Activated CD4-positive, alpha-beta memory T cell treated with anti-CD3 and anti-CD28 coated beads, Interleukin-2, amount 10 ng/mL, durations not matched to agents 7 days and 5 days (primary cell): ENCODE measurements at regions not wholly inside any gene's neighbourhood (a gene's known extent, or its start where the extent isn't known, plus 50 kb on each side); places are given as distances from the start of the nearest gene placed in this dataset.

Experiments
- CTCF ChIA-PET: fragments of 350-600 bp; sonication (Branson Sonifier 250); formaldehyde crosslinking; loops from one replicate; lab custom pipeline; 2021; ENCODE audit warnings: antibody characterized with exemption, inconsistent platforms; lab: Charles Lee
- POLR2A ChIA-PET: fragments of 350-600 bp; sonication (Branson Sonifier 250); formaldehyde crosslinking; loops from one replicate; lab custom pipeline; 2021; ENCODE audit warnings: antibody characterized with exemption; lab: Charles Lee
- DNase-seq: peaks from one replicate; pipeline ENCODE4 v3.0.0-alpha.2; 2020
- H3K27ac Mint-ChIP-seq: one replicate; pipeline ENCODE4 v1.8.0; 2021; ENCODE audit warnings: mild to moderate bottlenecking, mixed read lengths
- H3K27me3 Mint-ChIP-seq: one replicate; pipeline ENCODE4 v1.8.0; 2021; ENCODE audit warnings: mixed read lengths
- H3K36me3 Mint-ChIP-seq: one replicate; pipeline ENCODE4 v1.8.0; 2021; ENCODE audit warnings: low read depth, mixed read lengths
- H3K4me1 Mint-ChIP-seq: one replicate; pipeline ENCODE4 v1.8.0; 2021; ENCODE audit warnings: mixed read lengths
- H3K4me3 Mint-ChIP-seq: one replicate; pipeline ENCODE4 v1.8.0; 2021; ENCODE audit warnings: mild to moderate bottlenecking, mixed read lengths
- H3K9me3 Mint-ChIP-seq: one replicate; pipeline ENCODE4 v1.8.0; 2021; ENCODE audit warnings: mixed read lengths

- CTCF ChIA-PET = no interaction called here
- Mint-ChIP-seq H3K9me3 (no peaks in the 10 kb centered on the region), H3K4me3 (no peak overlapping the region), H3K36me3 (no peaks in the 10 kb centered on the region), H3K4me1 (no peaks in the 10 kb centered on the region), H3K27me3 (no peaks in the 10 kb centered on the region), H3K27ac (no peak overlapping the region)
- POLR2A ChIA-PET = no interaction called here
- DNase-seq = no peak
Observed at GRCh38 chr2:160884056-160884455, 276.2 kb upstream of the TANK start.

DNA sequence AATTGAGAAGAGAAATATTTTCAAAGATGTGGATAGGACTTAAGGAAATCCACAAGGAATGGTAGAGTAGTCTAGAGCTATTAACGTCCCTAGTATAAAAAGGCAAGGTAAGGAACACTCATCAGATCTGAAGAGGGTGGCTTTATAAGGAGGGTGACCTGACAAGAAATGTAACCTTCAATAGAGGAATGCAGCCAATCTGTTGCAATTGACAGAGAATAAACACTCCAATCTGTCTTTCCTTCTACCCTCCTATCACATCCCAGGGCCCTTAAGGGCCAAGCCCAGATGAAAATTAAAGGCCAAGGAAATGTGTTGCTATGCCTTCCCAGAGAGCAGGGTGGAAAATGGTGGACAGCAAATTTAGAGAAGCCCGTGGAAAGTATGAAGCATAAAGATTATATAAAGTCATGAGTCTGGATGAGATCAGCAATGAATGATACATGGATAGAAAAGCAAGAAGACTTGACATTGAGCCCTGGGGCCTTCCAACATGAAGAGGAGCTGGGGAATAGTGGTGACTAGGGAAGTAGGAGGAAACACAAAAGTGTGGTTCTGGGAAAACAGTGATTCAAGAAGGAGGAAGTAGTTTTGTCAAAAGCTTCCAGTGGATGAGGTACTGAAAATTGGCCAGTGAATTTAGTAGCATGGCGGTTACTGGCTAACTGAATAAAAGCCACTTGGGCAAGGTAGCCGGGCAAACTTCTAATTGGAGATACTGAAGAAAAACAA, 270.6 kb upstream of the TANK start:
- H3K36me3 Mint-ChIP-seq = no peaks in the 10 kb centered on the region
- POLR2A ChIA-PET = no interaction called here
- no peaks in the 10 kb centered on the region for H3K4me1 Mint-ChIP-seq
- CTCF ChIA-PET = no interaction called here
- no peaks in the 10 kb centered on the region for H3K9me3 Mint-ChIP-seq
- H3K27ac Mint-ChIP-seq = no peak overlapping the region
- DNase-seq = no peak
- H3K4me3 Mint-ChIP-seq = no peak overlapping the region
- H3K27me3 Mint-ChIP-seq = no peaks in the 10 kb centered on the region

DNA sequence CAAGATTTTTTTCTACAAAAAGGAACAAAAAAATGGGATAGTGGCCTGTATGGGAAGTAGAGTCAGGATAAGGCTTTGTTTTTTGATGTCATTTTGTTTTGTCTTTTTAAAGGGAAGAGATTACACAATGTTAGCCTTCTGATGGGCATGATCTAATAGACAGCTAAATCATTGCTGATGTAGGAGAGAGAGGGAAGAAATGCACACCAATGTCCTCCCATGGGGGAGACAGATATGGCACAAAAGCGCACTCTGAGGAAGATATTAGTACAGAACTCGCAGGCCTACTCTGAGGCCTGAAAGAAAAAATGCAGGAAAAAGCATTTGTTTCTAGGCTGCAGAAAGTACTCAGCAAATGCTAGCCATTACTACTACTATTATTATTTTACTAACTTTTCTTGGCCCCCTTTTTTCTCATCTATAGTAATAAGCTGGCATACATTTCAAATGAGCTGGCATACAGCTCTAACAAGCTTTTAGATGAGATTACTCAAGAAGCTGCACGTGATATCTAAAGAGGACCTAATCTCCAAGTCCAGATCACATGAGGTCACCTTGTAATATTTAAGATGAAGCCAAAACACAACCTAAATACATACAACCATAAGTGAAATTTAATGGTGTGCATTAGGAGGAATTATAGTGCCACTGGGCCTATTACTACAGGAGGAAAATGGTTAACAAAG, 269.4 kb upstream of the TANK start:
- Mint-ChIP-seq H3K27me3 (no peaks in the 10 kb centered on the region), H3K4me1 (no peaks in the 10 kb centered on the region), H3K27ac (no peak overlapping the region), H3K36me3 (no peaks in the 10 kb centered on the region), H3K9me3 (no peaks in the 10 kb centered on the region), H3K4me3 (no peak overlapping the region)
- POLR2A ChIA-PET = no interaction called here
- CTCF ChIA-PET = no interaction called here
- DNase-seq = no peak

DNA sequence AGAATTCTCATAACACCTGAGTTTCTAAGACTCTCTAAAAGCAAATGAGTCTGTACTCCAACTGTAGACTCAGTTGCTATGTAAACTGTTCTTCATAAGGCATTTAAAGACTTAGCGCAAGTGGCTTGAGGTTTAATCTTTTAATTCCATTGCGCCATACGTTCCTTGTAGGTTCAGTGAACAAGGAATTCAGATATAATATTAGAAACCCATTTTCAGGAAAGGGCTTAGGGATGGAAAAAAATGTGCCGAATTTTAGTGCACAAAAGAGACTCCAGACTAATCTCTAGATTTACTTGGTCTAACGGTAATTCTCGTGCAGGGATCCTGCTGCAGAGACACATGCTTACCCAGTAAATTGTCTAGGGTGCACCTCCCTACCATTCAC, 268.9 kb upstream of the TANK start:
- ChIA-PET CTCF (no interaction called here), POLR2A (no interaction called here)
- Mint-ChIP-seq H3K9me3 (no peaks in the 10 kb centered on the region), H3K4me1 (no peaks in the 10 kb centered on the region), H3K36me3 (no peaks in the 10 kb centered on the region), H3K27ac (no peak overlapping the region), H3K4me3 (no peak overlapping the region), H3K27me3 (no peaks in the 10 kb centered on the region)
- DNase-seq = no peak

DNA sequence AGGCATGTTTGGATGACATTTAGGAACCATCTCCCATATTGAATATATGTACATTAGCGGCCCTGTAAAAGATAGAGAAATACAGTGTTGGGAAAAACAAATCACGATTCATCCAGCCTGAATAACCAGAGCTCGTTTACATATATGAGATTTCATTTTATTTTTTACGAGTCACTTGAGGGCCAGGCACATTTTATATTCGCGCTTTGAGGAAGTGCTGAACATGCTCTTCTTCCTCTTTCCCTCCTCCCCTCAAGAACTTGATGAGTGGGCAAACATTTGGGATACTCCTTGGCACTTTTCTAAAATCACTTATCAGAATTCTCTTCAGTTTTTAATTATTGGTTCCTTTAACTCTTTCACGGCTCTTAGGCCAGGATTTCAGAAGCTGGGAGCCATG, 268.0 kb upstream of the TANK start:
- ChIA-PET POLR2A (no interaction called here), CTCF (no interaction called here)
- H3K27ac Mint-ChIP-seq = no peak overlapping the region
- no peak for DNase-seq
- no peak overlapping the region for H3K4me3 Mint-ChIP-seq
- H3K36me3 Mint-ChIP-seq = no peaks in the 10 kb centered on the region
- no peaks in the 10 kb centered on the region for H3K9me3 Mint-ChIP-seq
- no peaks in the 10 kb centered on the region for H3K27me3 Mint-ChIP-seq
- no peaks in the 10 kb centered on the region for H3K4me1 Mint-ChIP-seq

DNA sequence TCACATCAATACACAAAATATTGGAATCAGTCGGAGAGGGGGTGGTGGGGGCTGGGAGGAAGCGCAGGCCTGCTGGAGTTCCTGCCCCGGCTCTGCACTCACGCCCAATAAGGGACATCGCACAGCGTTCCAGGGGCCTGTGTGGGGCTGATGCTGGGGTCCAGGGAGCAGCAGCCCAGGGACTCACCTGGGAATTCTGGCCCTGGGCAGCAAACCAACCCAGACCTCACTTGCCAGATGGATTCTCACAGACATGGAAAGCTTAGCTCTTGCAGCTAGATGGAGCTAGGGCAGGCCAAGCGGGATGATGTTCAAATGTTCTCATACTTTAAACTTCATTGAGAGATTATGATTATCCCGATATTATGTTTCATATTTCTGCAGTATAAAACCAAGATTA, 266.6 kb upstream of the TANK start:
- Mint-ChIP-seq H3K36me3 (no peaks in the 10 kb centered on the region), H3K4me3 (no peak overlapping the region), H3K27me3 (peaks cover 1% of the 10 kb centered on the region), H3K4me1 (no peaks in the 10 kb centered on the region), H3K9me3 (no peaks in the 10 kb centered on the region), H3K27ac (no peak overlapping the region)
- CTCF ChIA-PET = no interaction called here
- POLR2A ChIA-PET = no interaction called here
- DNase-seq = no peak

- no peak for DNase-seq
- Mint-ChIP-seq H3K4me1 (no peaks in the 10 kb centered on the region), H3K9me3 (no peaks in the 10 kb centered on the region), H3K27ac (no peak overlapping the region), H3K36me3 (no peaks in the 10 kb centered on the region), H3K27me3 (peaks cover 1% of the 10 kb centered on the region), H3K4me3 (no peak overlapping the region)
- ChIA-PET POLR2A (no interaction called here), CTCF (no interaction called here)
Observed at GRCh38 chr2:160898581-160899307, 261.5 kb upstream of the TANK start.

DNA sequence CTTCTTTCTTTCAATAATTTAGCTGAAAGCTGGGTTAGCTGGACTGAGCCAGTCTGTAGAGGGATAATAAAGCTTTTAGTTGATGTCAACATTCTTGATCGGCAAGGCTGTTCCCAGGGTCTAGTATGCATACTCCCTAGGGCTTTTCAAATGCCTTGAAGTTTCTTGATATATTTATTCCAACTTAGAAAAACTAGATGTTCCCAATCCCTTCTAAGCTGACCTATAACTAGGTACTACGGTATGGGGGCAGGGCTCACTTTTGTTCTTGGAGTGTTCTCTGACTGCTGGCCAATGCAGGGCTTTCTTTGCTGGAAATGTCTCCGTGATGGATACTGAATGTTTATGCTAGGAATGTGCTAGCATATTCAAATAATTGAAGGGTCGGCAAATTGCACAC, 258.6 kb upstream of the TANK start:
- no peak for DNase-seq
- CTCF ChIA-PET = interaction anchor here (1.4 kb wide), 1 partner anchor 18 kb away, joined by 3 read pairs; no protein-coding TSS in a partner anchor
- POLR2A ChIA-PET = no interaction called here
- Mint-ChIP-seq H3K4me1 (no peaks in the 10 kb centered on the region), H3K27ac (no peak overlapping the region), H3K4me3 (no peak overlapping the region), H3K27me3 (peaks cover 1% of the 10 kb centered on the region), H3K36me3 (no peaks in the 10 kb centered on the region), H3K9me3 (no peaks in the 10 kb centered on the region)

- no peaks in the 10 kb centered on the region for H3K36me3 Mint-ChIP-seq
- ChIA-PET CTCF (no interaction called here), POLR2A (no interaction called here)
- H3K4me3 Mint-ChIP-seq = no peak overlapping the region
- peaks cover 4% of the 10 kb centered on the region for H3K27me3 Mint-ChIP-seq
- H3K9me3 Mint-ChIP-seq = no peaks in the 10 kb centered on the region
- no peak overlapping the region for H3K27ac Mint-ChIP-seq
- DNase-seq = no peak
- H3K4me1 Mint-ChIP-seq = no peaks in the 10 kb centered on the region
Observed at GRCh38 chr2:160905862-160906261, 254.4 kb upstream of the TANK start.

GRCh38 chr2:160906878-160907277, 253.3 kb upstream of the TANK start:
- Mint-ChIP-seq H3K4me3 (no peak overlapping the region), H3K4me1 (no peaks in the 10 kb centered on the region), H3K36me3 (no peaks in the 10 kb centered on the region), H3K27ac (no peak overlapping the region), H3K9me3 (no peaks in the 10 kb centered on the region), H3K27me3 (peaks cover 4% of the 10 kb centered on the region)
- ChIA-PET CTCF (no interaction called here), POLR2A (no interaction called here)
- no peak for DNase-seq

- CTCF ChIA-PET = no interaction called here
- no peak for DNase-seq
- Mint-ChIP-seq H3K27ac (no peak overlapping the region), H3K4me3 (no peak overlapping the region), H3K36me3 (no peaks in the 10 kb centered on the region), H3K9me3 (no peaks in the 10 kb centered on the region), H3K27me3 (peaks cover 4% of the 10 kb centered on the region), H3K4me1 (no peaks in the 10 kb centered on the region)
- POLR2A ChIA-PET = no interaction called here
Observed at GRCh38 chr2:160907738-160908137, 252.5 kb upstream of the TANK start.

- no peak overlapping the region for H3K27ac Mint-ChIP-seq
- H3K36me3 Mint-ChIP-seq = no peaks in the 10 kb centered on the region
- H3K4me3 Mint-ChIP-seq = no peak overlapping the region
- no peaks in the 10 kb centered on the region for H3K4me1 Mint-ChIP-seq
- CTCF ChIA-PET = no interaction called here
- H3K9me3 Mint-ChIP-seq = no peaks in the 10 kb centered on the region
- POLR2A ChIA-PET = no interaction called here
- no peak for DNase-seq
- H3K27me3 Mint-ChIP-seq = peaks cover 4% of the 10 kb centered on the region
Observed at GRCh38 chr2:160908157-160908556, 252.1 kb upstream of the TANK start.

- no peaks in the 10 kb centered on the region for H3K36me3 Mint-ChIP-seq
- POLR2A ChIA-PET = no interaction called here
- H3K4me3 Mint-ChIP-seq = no peak overlapping the region
- H3K27ac Mint-ChIP-seq = no peak overlapping the region
- CTCF ChIA-PET = no interaction called here
- H3K27me3 Mint-ChIP-seq = peaks cover 4% of the 10 kb centered on the region
- H3K4me1 Mint-ChIP-seq = no peaks in the 10 kb centered on the region
- H3K9me3 Mint-ChIP-seq = no peaks in the 10 kb centered on the region
- no peak for DNase-seq
Observed at GRCh38 chr2:160909781-160910242, 250.4 kb upstream of the TANK start.
